ENCODE measurements at regions not wholly inside any gene's neighbourhood (a gene's known extent, or its start where the extent isn't known, plus 50 kb on each side); places are given as distances from the start of the nearest gene placed in this dataset.

GRCh38 chr1:186566140-186566855 lies 105.4 kb upstream of the PDC start:
- Histone ChIP-seq H3K36me3 (no peaks in the 10 kb centered on the region), H3K4me1 (no peaks in the 10 kb centered on the region), H3K27me3 (no peaks in the 10 kb centered on the region), H3K4me3 (ENCODE audit: low read depth, low read length) (no peak overlapping the region), H3K9me3 (no peaks in the 10 kb centered on the region)
- no peak for TF ChIP-seq CTCF (IDR thresholded peaks at IDR 0.05; ENCODE audit: low read depth, low read length)
- DNase-seq = no peak

DNA sequence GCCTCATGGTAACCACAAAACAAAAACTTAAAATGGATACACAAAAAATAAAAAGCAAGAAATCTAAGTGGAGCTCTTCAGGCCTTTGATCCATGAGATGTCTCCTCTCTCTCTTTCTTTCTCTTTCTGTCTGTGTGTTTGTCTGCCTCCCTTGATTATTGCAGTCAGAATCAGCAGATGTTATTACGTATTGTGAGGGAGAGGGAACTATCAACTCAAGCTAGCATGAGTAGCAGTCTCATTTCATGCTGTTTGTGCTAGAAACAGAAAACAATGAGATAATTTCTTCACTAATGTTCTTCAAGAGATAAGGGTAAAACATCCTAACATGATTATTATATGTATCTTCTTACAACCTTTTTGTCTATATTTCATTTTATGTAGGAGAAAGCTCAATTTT lies 103.7 kb upstream of the PDC start:
- no peaks in the 10 kb centered on the region for H3K36me3 ChIP-seq
- no peaks in the 10 kb centered on the region for H3K27me3 ChIP-seq
- H3K4me3 ChIP-seq (ENCODE audit: low read depth, low read length) = no peak overlapping the region
- H3K9me3 ChIP-seq = no peaks in the 10 kb centered on the region
- no peak for TF ChIP-seq CTCF (IDR thresholded peaks at IDR 0.05; ENCODE audit: low read depth, low read length)
- DNase-seq = no peak
- H3K4me1 ChIP-seq = no peaks in the 10 kb centered on the region

GRCh38 chr1:186559601-186560116 lies 98.7 kb upstream of the PDC start:
- Histone ChIP-seq H3K4me3 (ENCODE audit: low read depth, low read length) (no peak overlapping the region), H3K9me3 (no peaks in the 10 kb centered on the region), H3K27me3 (no peaks in the 10 kb centered on the region), H3K4me1 (no peaks in the 10 kb centered on the region), H3K36me3 (no peaks in the 10 kb centered on the region)
- no peak for TF ChIP-seq CTCF (IDR thresholded peaks at IDR 0.05; ENCODE audit: low read depth, low read length)
- DNase-seq = no peak

DNA sequence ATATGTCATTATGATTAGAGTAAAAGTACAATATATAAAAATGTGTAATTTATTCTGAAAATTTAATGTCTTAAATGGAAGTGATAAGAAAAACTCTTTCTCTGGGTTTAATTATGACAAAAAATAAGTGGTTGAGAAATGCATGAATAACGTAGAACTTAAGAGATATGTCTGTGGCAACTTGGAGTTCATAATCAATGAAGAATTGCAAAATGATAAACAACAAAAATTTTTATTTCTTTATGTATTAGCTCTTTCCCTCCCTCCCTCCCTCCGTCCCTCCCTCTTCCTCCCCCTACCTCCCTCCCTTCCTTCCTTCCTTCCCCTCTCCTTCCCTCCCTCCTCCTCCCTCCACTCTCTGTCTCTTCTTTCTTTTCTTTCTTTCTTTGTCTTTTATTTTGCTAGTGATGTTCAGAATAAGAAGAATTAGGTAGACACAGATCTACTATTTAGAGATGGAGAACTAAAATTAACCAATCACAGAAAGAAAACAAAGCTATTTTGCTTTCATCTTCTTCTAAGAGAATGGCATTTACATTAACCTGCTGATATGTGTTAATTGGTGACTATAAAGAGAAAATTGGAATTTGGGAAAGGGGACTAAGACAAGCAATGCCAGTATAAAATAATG lies 96.3 kb upstream of the PDC start:
- DNase-seq = no peak
- H3K36me3 ChIP-seq = no peaks in the 10 kb centered on the region
- H3K27me3 ChIP-seq = no peaks in the 10 kb centered on the region
- H3K4me1 ChIP-seq = no peaks in the 10 kb centered on the region
- H3K9me3 ChIP-seq = no peaks in the 10 kb centered on the region
- TF ChIP-seq CTCF (IDR thresholded peaks at IDR 0.05; ENCODE audit: low read depth, low read length) = no peak
- no peak overlapping the region for H3K4me3 ChIP-seq (ENCODE audit: low read depth, low read length)

GRCh38 chr1:186550832-186551231 lies 89.9 kb upstream of the PDC start:
- H3K27me3 ChIP-seq = no peaks in the 10 kb centered on the region
- H3K4me3 ChIP-seq (ENCODE audit: low read depth, low read length) = no peak overlapping the region
- H3K4me1 ChIP-seq = no peaks in the 10 kb centered on the region
- H3K9me3 ChIP-seq = no peaks in the 10 kb centered on the region
- H3K36me3 ChIP-seq = no peaks in the 10 kb centered on the region
- DNase-seq = no peak
- no peak for TF ChIP-seq CTCF (IDR thresholded peaks at IDR 0.05; ENCODE audit: low read depth, low read length)

DNA sequence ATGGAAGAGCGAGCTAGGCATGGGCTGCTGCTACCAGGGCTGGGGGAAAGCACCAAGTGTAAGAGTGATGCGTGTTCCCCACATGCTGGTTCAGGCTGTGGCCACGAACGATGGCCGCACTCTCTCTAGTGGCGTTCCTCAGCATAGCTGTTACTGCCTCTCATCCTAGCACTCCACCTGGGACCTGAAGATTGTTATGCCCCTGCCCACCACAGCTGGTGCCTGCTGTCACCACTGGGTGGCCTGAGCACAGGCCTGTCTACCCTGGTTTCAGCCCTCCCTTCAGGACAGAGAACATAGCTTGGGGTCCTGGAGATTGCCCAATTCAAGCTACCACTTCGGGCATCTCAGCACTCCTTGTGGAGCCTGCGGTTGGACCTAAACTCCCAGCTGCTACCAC lies 80.1 kb upstream of the PDC start:
- Histone ChIP-seq H3K36me3 (no peaks in the 10 kb centered on the region), H3K4me1 (no peaks in the 10 kb centered on the region), H3K27me3 (no peaks in the 10 kb centered on the region), H3K9me3 (no peaks in the 10 kb centered on the region), H3K4me3 (ENCODE audit: low read depth, low read length) (no peak overlapping the region)
- no peak for DNase-seq
- no peak for TF ChIP-seq CTCF (IDR thresholded peaks at IDR 0.05; ENCODE audit: low read depth, low read length)

Data from BE2C (cell line).